B cell (primary cell): ENCODE measurements at regions not wholly inside any gene's neighbourhood (a gene's known extent, or its start where the extent isn't known, plus 50 kb on each side); places are given as distances from the start of the nearest gene placed in this dataset.
"Not testable (repeated sequence)": the region's sequence is repeated elsewhere in the genome, so short reads cannot be mapped to it uniquely, and the experiment has no call there.

Source experiments
- ATAC-seq: fragments of 200-7000 bp; cut with Tn5 transposase; one replicate; pipeline ENCODE4 v1.10.0; 2021; ENCODE audit warnings: low read depth, mild to moderate bottlenecking, moderate number of reproducible peaks, moderate library complexity
- CTCF ChIA-PET: fragments of 350-600 bp; sonication (Branson Sonifier 250); formaldehyde crosslinking; loops from one replicate; lab custom pipeline; 2021; ENCODE audit warnings: antibody characterized with exemption, inconsistent platforms; lab: Charles Lee
- POLR2A ChIA-PET: fragments of 350-600 bp; sonication (Branson Sonifier 250); formaldehyde crosslinking; loops from one replicate; lab custom pipeline; 2021; ENCODE audit warnings: antibody characterized with exemption; lab: Charles Lee
- DNase-seq: peaks from one replicate; pipeline ENCODE4 v3.0.0; 2013
- H2AFZ ChIP-seq: 2 replicates; pipeline ENCODE4 v1.6.1; 2012; ENCODE audit warnings: mild to moderate bottlenecking, low read depth, low read length; ENCODE audit not compliant: insufficient read depth, poor library complexity, severe bottlenecking
- H3K27ac ChIP-seq, 2 donors: 1 replicate in 1 of 2; 2 replicates in 1 of 2; pipeline ENCODE4 v1.5.1; 2012 to 2013; ENCODE audit warnings: low read length in 2 of 2, mild to moderate bottlenecking in 2 of 2, moderate library complexity in 1 of 2
- H3K27me3 ChIP-seq, 4 experiments: fragments of 200-600 bp in 1 of 4; sonication (generic) in 1 of 4; replicated peaks in 1 of 4; 1 replicate in 2 of 4; 2 replicates in 2 of 4; pipeline versions ENCODE4 v1.6.1 to v1.7.0; 2013 to 2016; ENCODE audit warnings: low read length in 3 of 4, mild to moderate bottlenecking in 2 of 4, mixed read lengths in 1 of 4, moderate library complexity in 1 of 4; ENCODE audit not compliant: insufficient read depth in 4 of 4, control insufficient read depth in 3 of 4; ENCODE audit errors: control extremely low read depth in 1 of 4
- H3K36me3 ChIP-seq, 2 experiments: replicated peaks in 1 of 2; 1 replicate in 1 of 2; 2 replicates in 1 of 2; pipeline versions ENCODE4 v1.6.1 to v1.7.1; 2013; ENCODE audit warnings: low read length in 1 of 2; ENCODE audit not compliant: insufficient read depth in 2 of 2, control insufficient read depth in 1 of 2; ENCODE audit errors: control extremely low read depth in 1 of 2, extremely low read depth in 1 of 2
- H3K4me1 ChIP-seq, 2 donors: fragments of 200-600 bp in 1 of 2; sonication (generic) in 1 of 2; 1 replicate in 1 of 2; 2 replicates in 1 of 2; pipeline versions ENCODE4 v1.5.1 to v1.6.1; 2013 to 2017; ENCODE audit warnings: low read length in 2 of 2; ENCODE audit not compliant: control insufficient read depth in 2 of 2, insufficient read depth in 2 of 2
- H3K4me2 ChIP-seq: replicated peaks from 2 replicates; pipeline ENCODE3; 2012; ENCODE audit warnings: mild to moderate bottlenecking, low read depth, low read length; ENCODE audit not compliant: poor library complexity, severe bottlenecking
- H3K4me3 ChIP-seq, 5 experiments: fragments of 200-600 bp in 1 of 5; sonication (generic) in 1 of 5; 1 replicate in 3 of 5; 2 replicates in 2 of 5; pipeline versions ENCODE4 v1.5.1 to v1.7.0; 2011 to 2016; ENCODE audit warnings: low read length in 4 of 5, mild to moderate bottlenecking in 4 of 5, low read depth in 2 of 5, control low read depth in 1 of 5, moderate library complexity in 1 of 5; ENCODE audit not compliant: insufficient read depth in 1 of 5; ENCODE audit errors: control extremely low read depth in 1 of 5, extremely low read depth in 1 of 5
- H3K79me2 ChIP-seq: fragments of 200-600 bp; sonication (generic); one replicate; pipeline ENCODE4 v1.6.0; 2016; ENCODE audit warnings: low read length; ENCODE audit not compliant: control insufficient read depth, insufficient read depth
- H3K9ac ChIP-seq: fragments of 200-600 bp; sonication (generic); 2 replicates; pipeline ENCODE4 v1.6.1; 2017; ENCODE audit warnings: mild to moderate bottlenecking, low read length, moderate library complexity
- H3K9me3 ChIP-seq, 3 donors: one replicate each; pipeline versions ENCODE4 v1.6.1 to v1.7.1; 2013; ENCODE audit warnings: low read length in 2 of 3; ENCODE audit not compliant: control insufficient read depth in 2 of 3, insufficient read depth in 1 of 3; ENCODE audit errors: control extremely low read depth in 1 of 3
- H4K20me1 ChIP-seq: 2 replicates; pipeline ENCODE4 v1.6.0; 2012; ENCODE audit warnings: mild to moderate bottlenecking, low read length; ENCODE audit not compliant: insufficient read depth, control insufficient read depth, poor library complexity, severe bottlenecking
- H3K27ac Mint-ChIP-seq: one replicate; pipeline ENCODE4 v1.8.0; 2021; ENCODE audit warnings: mixed read lengths
- H3K27me3 Mint-ChIP-seq: one replicate; pipeline ENCODE4 v1.8.0; 2021; ENCODE audit warnings: mixed read lengths
- H3K4me1 Mint-ChIP-seq: one replicate; pipeline ENCODE4 v1.8.0; 2021; ENCODE audit warnings: mixed read lengths
- H3K4me3 Mint-ChIP-seq: one replicate; pipeline ENCODE4 v1.8.0; 2021; ENCODE audit warnings: mixed read lengths
- H3K9me3 Mint-ChIP-seq: one replicate; pipeline ENCODE4 v1.8.0; 2022; ENCODE audit warnings: mixed read lengths; ENCODE audit not compliant: insufficient read depth
- EZH2 ChIP-seq: IDR thresholded peaks from 2 replicates; pipeline ENCODE4 v1.6.1; 2012; ENCODE audit warnings: borderline replicate concordance, low read depth, mild to moderate bottlenecking, moderate library complexity, low read length; ENCODE audit not compliant: insufficient read depth, poor library complexity, severe bottlenecking
- WGBS: methylation state at CpG from one replicate; pipeline ENCODE4 v1.1.5; 2013; ENCODE audit warnings: missing lambda C conversion rate; ENCODE audit not compliant: insufficient coverage; 5-methylcytosine and 5-hydroxymethylcytosine counted together
- intact Hi-C: fragments of 100-400 bp; cut with micrococcal nuclease; formaldehyde crosslinking; loops from one replicate; pipeline ENCODE4 v1.10.0; 2022
- TF ChIP-seq, protein P1 (sequence below): fragments of 200-600 bp; IDR thresholded peaks from one replicate; pipeline ENCODE4 v1.8.0; 2022; ENCODE audit warnings: antibody characterized with exemption, mild to moderate bottlenecking

DNA sequence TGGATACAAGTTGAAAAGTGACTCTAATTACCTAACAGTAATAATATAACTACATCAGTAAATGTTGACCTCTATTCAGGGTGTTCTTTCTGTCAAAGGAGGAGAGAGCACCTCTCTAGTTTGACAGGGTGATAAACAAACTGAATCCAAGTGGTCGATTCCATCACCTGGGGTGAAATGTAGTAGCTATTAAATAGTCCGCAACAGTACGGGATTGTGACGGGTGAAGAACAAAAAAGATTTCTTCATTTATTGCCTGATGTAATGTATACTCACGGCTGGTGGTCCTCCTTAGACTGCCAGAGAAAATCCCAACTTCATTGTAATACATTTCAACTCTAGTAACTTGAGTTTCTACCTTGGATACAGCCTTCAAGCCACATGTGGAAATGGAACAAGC lies 292.5 kb upstream of the CELF2 start:
- H3K4me1 ChIP-seq: no peaks in the 10 kb centered on the region
- Mint-ChIP-seq H3K9me3 (no peaks in the 10 kb centered on the region), H3K4me1 (no peaks in the 10 kb centered on the region), H3K4me3 (no peak overlapping the region), H3K27ac (no peak overlapping the region), H3K27me3 (peaks cover 7% of the 10 kb centered on the region)
- DNase-seq: no peak
- H3K27ac ChIP-seq: no peak overlapping the region
- no peak overlapping the region for H3K9ac ChIP-seq
- H3K27me3 ChIP-seq: no peaks in the 10 kb centered on the region
- no CpG with 5 or more reads among the region's 5 CpGs for WGBS
- CTCF ChIA-PET: no interaction called here
- TF ChIP-seq, protein P1, sequence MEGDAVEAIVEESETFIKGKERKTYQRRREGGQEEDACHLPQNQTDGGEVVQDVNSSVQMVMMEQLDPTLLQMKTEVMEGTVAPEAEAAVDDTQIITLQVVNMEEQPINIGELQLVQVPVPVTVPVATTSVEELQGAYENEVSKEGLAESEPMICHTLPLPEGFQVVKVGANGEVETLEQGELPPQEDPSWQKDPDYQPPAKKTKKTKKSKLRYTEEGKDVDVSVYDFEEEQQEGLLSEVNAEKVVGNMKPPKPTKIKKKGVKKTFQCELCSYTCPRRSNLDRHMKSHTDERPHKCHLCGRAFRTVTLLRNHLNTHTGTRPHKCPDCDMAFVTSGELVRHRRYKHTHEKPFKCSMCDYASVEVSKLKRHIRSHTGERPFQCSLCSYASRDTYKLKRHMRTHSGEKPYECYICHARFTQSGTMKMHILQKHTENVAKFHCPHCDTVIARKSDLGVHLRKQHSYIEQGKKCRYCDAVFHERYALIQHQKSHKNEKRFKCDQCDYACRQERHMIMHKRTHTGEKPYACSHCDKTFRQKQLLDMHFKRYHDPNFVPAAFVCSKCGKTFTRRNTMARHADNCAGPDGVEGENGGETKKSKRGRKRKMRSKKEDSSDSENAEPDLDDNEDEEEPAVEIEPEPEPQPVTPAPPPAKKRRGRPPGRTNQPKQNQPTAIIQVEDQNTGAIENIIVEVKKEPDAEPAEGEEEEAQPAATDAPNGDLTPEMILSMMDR: no peak
- TF ChIP-seq EZH2: no peak
- intact Hi-C loops: no loop called here
- no peak overlapping the region for H3K4me2 ChIP-seq
- H3K36me3 ChIP-seq: no peaks in the 10 kb centered on the region
- ATAC-seq: no peak
- no peaks in the 10 kb centered on the region for H3K79me2 ChIP-seq
- H3K4me3 ChIP-seq: no peak overlapping the region
- no peaks in the 10 kb centered on the region for H4K20me1 ChIP-seq
- H2AFZ ChIP-seq: no peak overlapping the region
- no peaks in the 10 kb centered on the region for H3K9me3 ChIP-seq
- POLR2A ChIA-PET: no interaction called here

DNA sequence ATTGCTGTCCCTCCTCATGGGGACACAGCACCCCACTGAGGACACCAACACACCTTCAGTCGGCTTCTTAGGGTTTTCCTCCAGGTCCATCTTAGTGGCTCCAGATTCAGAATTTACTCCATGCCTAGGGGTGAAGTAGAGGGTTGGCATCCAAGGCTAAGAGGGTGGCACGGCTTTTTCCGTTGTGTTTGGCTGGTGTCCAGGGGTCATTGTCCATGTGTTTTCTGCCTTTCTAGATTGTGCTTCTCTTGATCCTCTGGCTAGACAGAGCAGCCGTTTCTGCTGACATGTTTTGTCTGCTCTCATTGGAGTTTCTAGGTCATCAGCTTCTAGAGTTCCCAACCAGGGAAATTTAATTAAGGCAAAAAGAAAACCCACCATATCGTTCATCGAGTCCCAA lies 291.6 kb upstream of the CELF2 start:
- WGBS: 98% methylated on average over 3 of the region's 6 CpGs
- Histone ChIP-seq H3K4me3 (no peak overlapping the region), H2AFZ (no peak overlapping the region), H3K9ac (no peak overlapping the region), H3K27me3 (no peaks in the 10 kb centered on the region), H3K4me1 (no peaks in the 10 kb centered on the region), H3K9me3 (no peaks in the 10 kb centered on the region), H3K27ac (no peak overlapping the region), H3K4me2 (no peak overlapping the region), H3K79me2 (no peaks in the 10 kb centered on the region), H3K36me3 (no peaks in the 10 kb centered on the region), H4K20me1 (no peaks in the 10 kb centered on the region)
- no peak for DNase-seq
- Mint-ChIP-seq H3K4me1 (no peaks in the 10 kb centered on the region), H3K4me3 (no peak overlapping the region), H3K27ac (no peak overlapping the region), H3K9me3 (no peaks in the 10 kb centered on the region), H3K27me3 (peaks cover 7% of the 10 kb centered on the region)
- intact Hi-C loops: no loop called here
- CTCF ChIA-PET: no interaction called here
- TF ChIP-seq EZH2: no peak
- TF ChIP-seq, protein P1: no peak
- POLR2A ChIA-PET: no interaction called here
- no peak for ATAC-seq

DNA sequence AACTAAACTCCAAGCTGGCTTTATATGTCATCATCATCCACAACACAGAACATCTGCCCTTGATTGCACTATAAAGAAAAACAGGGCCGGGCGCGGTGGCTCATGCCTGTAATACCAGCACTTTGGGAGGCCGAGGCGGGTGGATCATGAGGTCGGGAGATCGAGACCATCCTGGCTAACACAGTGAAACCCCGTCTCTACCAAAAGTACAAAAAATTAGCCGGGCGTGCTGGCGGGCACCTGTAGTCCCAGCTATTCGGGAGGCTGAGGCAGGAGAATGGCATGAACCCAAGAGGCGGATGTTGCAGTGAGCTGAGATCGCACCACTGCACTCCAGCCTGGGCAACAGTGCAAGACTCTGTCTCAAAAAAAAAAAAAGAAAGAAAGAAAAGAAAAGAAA lies 290.3 kb upstream of the CELF2 start:
- H3K9me3 Mint-ChIP-seq, H3K4me3 ChIP-seq, DNase-seq, POLR2A ChIA-PET, H4K20me1 ChIP-seq, ATAC-seq, H3K9me3 ChIP-seq, H3K4me1 Mint-ChIP-seq, H3K4me2 ChIP-seq, H3K36me3 ChIP-seq, H3K4me3 Mint-ChIP-seq, H3K4me1 ChIP-seq, H3K27me3 Mint-ChIP-seq, H3K79me2 ChIP-seq, H3K27ac Mint-ChIP-seq, H2AFZ ChIP-seq, H3K9ac ChIP-seq, intact Hi-C loops, CTCF ChIA-PET, H3K27me3 ChIP-seq, H3K27ac ChIP-seq: not testable (repeated sequence)
- WGBS: 97% methylated on average over 12 of the region's 14 CpGs
